Fibroblast of upper back skin (primary cell): ENCODE measurements at regions not wholly inside any gene's neighbourhood (a gene's known extent, or its start where the extent isn't known, plus 50 kb on each side); places are given as distances from the start of the nearest gene placed in this dataset.

ENCODE experiments used
- DNase-seq: peaks from one replicate; pipeline ENCODE4 v3.0.0-alpha.2; 2013

GRCh38 chr10:52653263-52653909, 119.2 kb downstream of the MBL2 start:
- no peak for DNase-seq

DNA sequence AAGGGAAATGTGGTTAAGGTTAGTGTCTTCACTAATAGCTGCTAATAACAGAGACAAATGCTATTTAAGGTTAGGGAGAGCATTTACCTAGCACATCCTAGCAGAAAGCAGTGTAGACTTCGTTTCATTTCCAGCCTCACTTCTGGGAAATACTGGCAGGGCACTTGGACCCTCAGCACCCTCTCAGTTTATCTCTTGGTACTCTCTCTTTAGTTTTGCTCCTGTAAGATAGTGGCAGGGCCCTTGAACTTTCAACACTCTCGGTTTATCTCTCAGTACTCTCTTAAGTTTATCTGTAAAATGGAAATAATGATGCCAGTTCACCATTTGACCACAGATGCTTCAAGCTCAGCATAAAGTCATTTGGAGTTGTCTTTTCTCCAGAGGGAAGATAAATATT, 118.4 kb downstream of the MBL2 start:
- no peak for DNase-seq

DNA sequence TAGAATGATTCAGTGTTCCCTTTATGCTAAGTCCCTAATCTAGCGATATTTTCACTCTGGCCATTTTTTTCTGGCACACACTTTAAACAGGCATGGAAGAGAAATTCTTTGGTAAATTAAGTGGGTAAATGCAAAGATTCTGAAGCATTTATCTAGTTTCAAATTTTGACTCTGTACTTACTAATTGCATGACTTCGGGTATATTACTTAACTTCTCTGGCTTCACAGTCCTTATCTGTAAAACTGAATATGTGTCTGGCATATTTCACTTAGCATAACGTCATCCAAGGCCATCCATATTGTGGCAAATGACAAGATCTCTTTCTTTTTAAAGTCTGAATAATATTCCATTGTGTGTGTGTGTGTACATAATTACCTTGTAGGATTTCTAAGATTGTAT, 114.5 kb downstream of the MBL2 start:
- no peak for DNase-seq

GRCh38 chr10:52659085-52659484, 113.5 kb downstream of the MBL2 start:
- no peak for DNase-seq

GRCh38 chr10:52662256-52662655, 110.3 kb downstream of the MBL2 start:
- no peak for DNase-seq

GRCh38 chr10:52663161-52663560, 109.4 kb downstream of the MBL2 start:
- no peak for DNase-seq

GRCh38 chr10:52664629-52665028, 108.0 kb downstream of the MBL2 start:
- no peak for DNase-seq

GRCh38 chr10:52665821-52666220, 106.8 kb downstream of the MBL2 start:
- DNase-seq = no peak

DNA sequence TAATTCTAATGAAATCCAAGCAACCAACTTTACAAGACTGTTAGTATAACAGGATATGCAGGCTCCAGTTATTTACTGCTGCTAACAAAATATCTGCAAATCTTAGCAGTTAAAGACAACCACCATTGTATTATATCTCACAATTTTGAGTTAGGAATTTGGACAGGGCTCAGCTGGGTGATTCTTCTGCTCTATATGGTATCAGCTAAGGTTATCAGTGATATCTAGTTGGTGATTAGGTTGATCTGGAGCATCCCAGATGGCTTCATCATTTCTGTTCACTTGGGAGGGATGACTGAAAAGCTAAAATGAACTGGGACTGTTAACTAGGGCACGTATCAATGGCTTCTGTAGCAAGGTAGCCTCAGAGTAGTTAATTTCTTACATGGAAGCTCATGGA, 105.7 kb downstream of the MBL2 start:
- no peak for DNase-seq

DNA sequence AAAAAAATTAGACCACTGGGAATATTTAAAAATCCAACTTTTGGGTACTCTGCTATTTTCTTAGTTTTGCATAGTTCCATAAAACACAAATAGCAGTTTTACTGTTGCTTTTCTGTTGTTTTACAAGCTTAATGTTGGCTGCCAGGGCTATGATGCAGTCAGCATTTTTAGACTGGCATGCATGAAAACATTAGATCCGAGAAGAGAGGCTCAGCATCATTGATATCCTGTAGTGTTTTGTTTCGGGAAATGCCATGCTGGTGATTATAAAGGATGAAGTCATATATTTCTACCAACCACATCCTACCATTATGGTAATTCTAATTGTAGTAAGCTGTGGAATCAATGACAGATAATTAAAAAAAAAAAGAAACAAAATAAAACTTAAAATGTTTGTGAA, 104.6 kb downstream of the MBL2 start:
- no peak for DNase-seq

DNA sequence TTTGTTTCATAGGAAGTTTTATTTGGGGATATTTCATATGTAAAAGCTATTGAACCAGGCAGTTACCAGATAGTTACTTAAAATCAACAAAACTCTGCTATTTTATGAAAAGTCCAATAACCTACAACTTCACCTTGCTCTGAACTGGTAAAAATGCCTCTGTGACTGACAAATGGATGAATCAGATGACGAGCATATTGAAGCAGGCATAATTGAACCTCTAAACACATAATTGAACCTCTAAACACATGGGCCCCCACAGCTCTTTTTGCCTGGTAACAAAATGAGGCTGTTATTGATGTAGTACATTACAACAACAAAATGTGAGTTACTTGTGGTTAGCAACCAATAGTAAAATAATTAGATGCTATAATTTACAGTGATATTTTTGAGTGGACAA, 99.7 kb downstream of the MBL2 start:
- no peak for DNase-seq

DNA sequence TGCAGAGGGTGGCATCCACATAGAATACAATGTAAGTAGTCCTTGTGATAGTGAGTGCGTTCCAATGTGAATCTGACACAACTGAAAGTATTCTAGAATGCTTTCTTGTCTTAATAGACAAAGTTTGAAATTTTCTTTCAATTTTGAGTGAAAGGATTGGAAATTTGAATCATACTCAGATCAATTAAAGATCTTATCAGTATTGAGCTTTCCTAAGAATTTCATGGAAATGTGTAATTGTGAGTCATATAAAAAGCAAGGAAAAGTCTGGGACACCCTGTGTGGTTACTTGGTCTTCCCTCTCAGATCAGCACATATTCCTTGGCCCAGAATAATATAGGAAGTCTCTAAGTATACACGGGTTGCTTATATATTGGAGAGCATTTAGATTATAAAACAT, 99.1 kb downstream of the MBL2 start:
- no peak for DNase-seq

- no peak for DNase-seq
Measured at GRCh38 chr10:52674474-52674873, 98.1 kb downstream of the MBL2 start.

- DNase-seq = peak; percentile 28
Measured at GRCh38 chr10:52677086-52677485, 95.5 kb downstream of the MBL2 start.

DNA sequence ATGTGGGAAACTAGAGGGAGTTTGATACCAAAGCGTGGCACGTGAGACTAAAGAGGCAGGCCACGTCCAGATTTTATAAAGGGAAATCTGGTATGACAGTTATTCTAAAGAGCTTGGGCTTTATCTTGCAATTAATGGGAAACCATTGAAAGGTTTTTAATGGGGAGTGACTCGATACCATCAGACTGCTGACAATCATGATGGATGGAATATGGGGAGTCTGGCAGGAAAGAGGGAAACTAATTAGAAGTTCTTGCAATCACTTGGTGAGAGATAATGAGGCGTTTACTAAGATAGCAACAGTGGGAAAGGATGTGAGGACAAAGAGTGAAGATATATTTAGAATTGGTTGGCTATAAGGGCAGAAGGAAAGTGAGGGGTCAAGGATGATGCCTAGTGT, 94.0 kb downstream of the MBL2 start:
- DNase-seq = no peak

DNA sequence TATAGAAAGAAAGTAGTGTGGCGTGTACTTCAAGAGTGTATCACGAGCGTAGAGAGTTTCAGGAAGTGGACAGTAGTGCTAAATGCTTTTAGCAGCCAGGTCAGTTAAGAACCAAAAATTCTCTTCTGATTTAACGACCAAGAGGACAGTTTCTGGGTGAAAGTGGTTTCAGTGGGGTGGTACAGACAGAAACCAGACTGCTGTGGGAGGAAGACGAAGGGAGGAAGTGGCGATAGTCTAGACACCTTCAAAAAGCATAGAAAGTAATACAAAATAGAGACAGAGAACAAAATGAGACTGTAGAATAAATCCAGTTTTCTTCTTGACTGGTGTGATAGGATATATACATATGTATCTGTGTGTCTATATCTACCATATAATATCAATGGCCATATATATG, 93.5 kb downstream of the MBL2 start:
- no peak for DNase-seq

GRCh38 chr10:52682766-52683165, 89.8 kb downstream of the MBL2 start:
- DNase-seq = no peak

GRCh38 chr10:52683776-52684175, 88.8 kb downstream of the MBL2 start:
- DNase-seq = no peak

DNA sequence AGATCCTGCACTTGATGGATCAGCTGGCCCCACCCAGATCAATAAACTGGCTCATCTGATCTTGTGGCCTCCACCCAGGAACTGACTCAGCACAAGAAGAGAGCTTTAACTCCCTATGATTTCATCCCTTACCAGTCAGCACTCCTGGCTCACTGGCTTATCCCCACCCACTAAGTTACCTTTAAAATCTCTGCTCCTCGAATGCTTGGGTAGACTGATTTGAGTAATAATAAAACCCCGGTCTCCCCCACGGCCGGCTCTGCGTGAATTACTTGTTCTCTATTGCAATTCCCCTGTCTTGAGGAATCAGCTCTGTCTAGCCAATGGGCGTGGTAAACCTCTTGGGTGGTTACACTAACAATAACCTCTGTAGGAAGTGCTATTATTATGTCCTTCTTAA, 83.7 kb downstream of the MBL2 start:
- no peak for DNase-seq

GRCh38 chr10:52696232-52696631, 76.4 kb downstream of the MBL2 start:
- no peak for DNase-seq

DNA sequence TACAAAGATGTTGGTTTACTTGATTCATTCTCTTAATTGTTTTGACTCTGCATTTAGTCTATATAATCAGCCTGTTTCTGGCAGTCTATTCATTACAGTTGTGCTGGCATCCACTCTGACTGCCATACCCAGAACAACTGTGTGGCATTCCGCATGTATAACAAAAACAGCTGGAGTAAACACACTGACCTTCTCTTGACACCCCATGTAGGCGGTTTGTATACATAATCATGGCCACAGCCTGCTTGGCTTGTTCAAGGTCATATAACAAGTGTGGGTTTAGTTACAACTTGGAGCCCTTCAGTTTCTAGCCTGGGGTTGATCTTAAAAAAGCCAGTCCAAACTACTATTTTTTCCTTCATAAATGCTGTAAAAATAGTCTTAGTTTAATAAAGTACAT, 70.9 kb downstream of the MBL2 start:
- DNase-seq = no peak

DNA sequence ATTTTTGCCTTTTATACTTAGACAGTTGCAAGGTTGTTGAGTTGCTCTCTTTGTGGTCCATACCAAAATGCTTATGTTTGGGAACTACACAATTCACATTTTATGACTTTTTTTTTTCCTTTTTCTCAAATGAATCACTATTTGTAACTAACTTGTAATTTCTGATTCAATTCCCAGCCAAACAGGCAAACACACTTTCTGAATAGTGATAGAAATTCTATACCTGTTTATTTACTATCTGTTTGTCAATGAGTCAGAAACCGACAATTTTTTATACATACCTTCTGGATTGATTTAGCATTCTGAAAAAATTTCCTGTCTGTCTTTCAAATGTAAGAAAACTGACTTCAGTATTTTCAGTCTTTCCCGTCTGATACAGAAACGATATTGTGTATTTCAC, 69.1 kb downstream of the MBL2 start:
- no peak for DNase-seq

GRCh38 chr10:52703898-52704297, 68.7 kb downstream of the MBL2 start:
- peak; percentile 13 for DNase-seq

DNA sequence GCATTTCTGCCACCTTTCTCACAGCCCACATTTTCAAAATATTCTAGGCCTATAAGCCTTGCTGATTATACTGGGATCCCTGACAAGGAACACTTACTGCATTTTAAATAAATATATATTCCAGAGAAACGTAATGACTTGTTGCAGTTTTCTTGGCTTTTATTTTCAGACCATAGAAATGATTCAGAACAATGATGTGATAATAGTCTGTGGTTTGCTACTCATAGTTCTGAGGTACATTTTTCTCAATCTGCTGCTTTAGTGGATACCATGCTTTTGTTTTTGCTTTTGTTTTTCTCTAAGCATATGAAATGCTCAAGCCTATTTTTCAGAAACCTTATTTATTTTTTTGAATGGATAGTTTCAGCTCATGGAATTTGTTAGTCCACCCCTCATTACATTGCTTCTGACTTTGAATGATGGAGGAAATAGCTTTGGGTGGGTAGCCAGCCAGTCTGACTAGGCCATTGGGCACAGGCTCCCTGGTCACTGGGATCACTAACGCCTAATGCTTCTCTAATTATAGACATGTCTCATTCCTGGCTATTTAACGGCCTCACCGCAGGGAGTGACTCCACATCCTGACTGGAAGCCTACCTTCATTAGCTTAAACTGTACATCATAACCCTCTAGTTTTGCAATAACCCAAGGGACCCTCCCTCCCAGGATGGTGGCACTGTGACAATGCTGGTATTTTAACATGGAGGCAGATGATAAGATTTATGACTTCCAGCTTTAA, 66.1 kb downstream of the MBL2 start:
- peak; percentile 22 for DNase-seq
